ENCODE measurements at regions not wholly inside any gene's neighbourhood (a gene's known extent, or its start where the extent isn't known, plus 50 kb on each side); places are given as distances from the start of the nearest gene placed in this dataset.
"Not testable (repeated sequence)": the region's sequence is repeated elsewhere in the genome, so short reads cannot be mapped to it uniquely, and the experiment has no call there.

DNA sequence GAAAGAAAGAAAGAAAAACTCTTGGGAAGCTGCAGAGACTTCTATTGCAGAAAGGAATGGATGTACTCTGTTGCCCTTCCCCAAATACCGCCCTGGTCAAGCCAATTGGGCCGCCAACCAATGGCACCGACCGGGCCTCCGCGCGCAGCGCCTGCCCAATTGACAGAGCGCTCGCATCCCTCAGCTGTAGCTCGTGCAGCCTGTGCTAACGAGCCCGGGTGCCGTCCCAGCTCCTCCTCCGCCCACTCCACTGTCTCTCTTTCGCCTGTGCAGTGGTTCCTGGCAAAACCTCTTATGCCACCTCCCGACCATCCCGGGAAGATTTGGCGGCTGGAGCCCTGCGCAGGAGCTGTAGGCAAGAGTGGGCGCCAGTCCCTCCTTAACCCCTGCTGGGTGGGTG lies 304.2 kb upstream of the DPP6 start:
- H3K9me3 Mint-ChIP-seq (ENCODE audit: unreplicated experiment); H3K4me1 Mint-ChIP-seq (ENCODE audit: insufficient read depth, unreplicated experiment); H3K27me3 Mint-ChIP-seq (ENCODE audit: insufficient read depth, unreplicated experiment); intact Hi-C loops (cut with micrococcal nuclease); DNase-seq (ENCODE audit: unreplicated experiment); POLR2A ChIA-PET; H3K4me3 Mint-ChIP-seq (ENCODE audit: unreplicated experiment); CTCF ChIA-PET; H3K27ac Mint-ChIP-seq (ENCODE audit: low read depth, unreplicated experiment); H3K36me3 Mint-ChIP-seq (ENCODE audit: insufficient read depth, unreplicated experiment); BruUV-seq (replicated peaks): not testable (repeated sequence)

DNA sequence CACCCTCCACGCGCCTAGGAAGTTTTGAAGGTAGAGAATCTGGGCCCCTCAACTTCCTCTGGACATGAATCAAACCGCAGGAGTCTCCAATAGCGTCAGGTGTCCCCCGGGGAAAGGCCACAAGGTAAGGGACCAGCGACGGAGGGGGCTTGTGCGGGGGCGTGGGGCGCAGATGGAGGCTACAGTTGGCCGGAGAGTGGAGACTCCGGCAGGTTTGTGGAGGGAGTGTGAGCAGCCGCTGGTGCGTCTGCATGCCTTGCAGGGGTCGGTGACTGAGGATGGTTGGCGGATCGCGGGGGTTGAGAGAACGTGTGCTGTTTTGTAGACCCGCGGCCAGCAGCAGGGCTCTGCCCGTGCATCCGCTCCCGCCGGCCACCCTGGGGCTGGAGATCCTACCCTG lies 303.3 kb upstream of the DPP6 start:
- intact Hi-C loops (cut with micrococcal nuclease); H3K9me3 Mint-ChIP-seq (ENCODE audit: unreplicated experiment); H3K27ac Mint-ChIP-seq (ENCODE audit: low read depth, unreplicated experiment); H3K4me1 Mint-ChIP-seq (ENCODE audit: insufficient read depth, unreplicated experiment); CTCF ChIA-PET; BruUV-seq (replicated peaks); DNase-seq (ENCODE audit: unreplicated experiment); POLR2A ChIA-PET; H3K36me3 Mint-ChIP-seq (ENCODE audit: insufficient read depth, unreplicated experiment); H3K4me3 Mint-ChIP-seq (ENCODE audit: unreplicated experiment); H3K27me3 Mint-ChIP-seq (ENCODE audit: insufficient read depth, unreplicated experiment): not testable (repeated sequence)

DNA sequence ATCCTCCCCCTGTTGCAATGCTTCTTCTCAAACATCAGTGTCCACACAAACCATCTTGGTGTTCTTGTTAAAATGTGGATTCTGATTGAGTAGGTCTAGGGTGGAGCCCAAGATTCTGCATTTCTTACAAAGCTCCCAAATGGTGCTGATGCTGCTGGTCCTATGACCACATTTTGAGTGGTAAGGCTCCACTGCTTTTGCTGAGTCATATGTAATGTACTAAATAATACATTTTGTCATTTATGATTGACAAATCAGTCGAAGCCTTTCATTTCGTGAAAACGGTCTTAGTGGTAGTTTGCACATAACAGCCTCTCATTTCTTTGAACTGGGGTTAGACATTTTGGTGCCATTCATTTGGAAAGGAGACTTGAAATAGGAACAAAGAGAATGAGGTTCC lies 286.3 kb upstream of the DPP6 start:
- DNase-seq (ENCODE audit: unreplicated experiment); BruUV-seq (replicated peaks); H3K4me3 Mint-ChIP-seq (ENCODE audit: unreplicated experiment); H3K36me3 Mint-ChIP-seq (ENCODE audit: insufficient read depth, unreplicated experiment); POLR2A ChIA-PET; H3K27ac Mint-ChIP-seq (ENCODE audit: low read depth, unreplicated experiment); H3K9me3 Mint-ChIP-seq (ENCODE audit: unreplicated experiment); H3K4me1 Mint-ChIP-seq (ENCODE audit: insufficient read depth, unreplicated experiment); intact Hi-C loops (cut with micrococcal nuclease); H3K27me3 Mint-ChIP-seq (ENCODE audit: insufficient read depth, unreplicated experiment): not testable (repeated sequence)
- CTCF ChIA-PET = interaction anchor here (0.6 kb wide), 1 partner anchor 129 kb away, joined by 3 read pairs; no protein-coding TSS in a partner anchor

GRCh38 chr7:153766926-153767325 lies 285.3 kb upstream of the DPP6 start:
- H3K4me1 Mint-ChIP-seq (ENCODE audit: insufficient read depth, unreplicated experiment); H3K36me3 Mint-ChIP-seq (ENCODE audit: insufficient read depth, unreplicated experiment); H3K27me3 Mint-ChIP-seq (ENCODE audit: insufficient read depth, unreplicated experiment); CTCF ChIA-PET; intact Hi-C loops (cut with micrococcal nuclease); H3K27ac Mint-ChIP-seq (ENCODE audit: low read depth, unreplicated experiment); POLR2A ChIA-PET; BruUV-seq (replicated peaks); H3K4me3 Mint-ChIP-seq (ENCODE audit: unreplicated experiment); DNase-seq (ENCODE audit: unreplicated experiment); H3K9me3 Mint-ChIP-seq (ENCODE audit: unreplicated experiment): not testable (repeated sequence)

GRCh38 chr7:153772966-153773365 lies 279.2 kb upstream of the DPP6 start:
- H3K4me1 Mint-ChIP-seq (ENCODE audit: insufficient read depth, unreplicated experiment) = no peaks in the 10 kb centered on the region
- no peaks in the 10 kb centered on the region for H3K9me3 Mint-ChIP-seq (ENCODE audit: unreplicated experiment)
- no TSS peak for BruUV-seq (replicated peaks)
- ChIA-PET CTCF (no interaction called here), POLR2A (no interaction called here)
- H3K27me3 Mint-ChIP-seq (ENCODE audit: insufficient read depth, unreplicated experiment) = no peaks in the 10 kb centered on the region
- TF ChIP-seq CTCF (IDR thresholded peaks at IDR 0.05; ENCODE audit: unreplicated experiment) = no peak
- no peak overlapping the region for H3K4me3 Mint-ChIP-seq (ENCODE audit: unreplicated experiment)
- no peak overlapping the region for H3K27ac Mint-ChIP-seq (ENCODE audit: low read depth, unreplicated experiment)
- intact Hi-C loops (cut with micrococcal nuclease) = no loop called here
- no peaks in the 10 kb centered on the region for H3K36me3 Mint-ChIP-seq (ENCODE audit: insufficient read depth, unreplicated experiment)
- no peak for DNase-seq (ENCODE audit: unreplicated experiment)

DNA sequence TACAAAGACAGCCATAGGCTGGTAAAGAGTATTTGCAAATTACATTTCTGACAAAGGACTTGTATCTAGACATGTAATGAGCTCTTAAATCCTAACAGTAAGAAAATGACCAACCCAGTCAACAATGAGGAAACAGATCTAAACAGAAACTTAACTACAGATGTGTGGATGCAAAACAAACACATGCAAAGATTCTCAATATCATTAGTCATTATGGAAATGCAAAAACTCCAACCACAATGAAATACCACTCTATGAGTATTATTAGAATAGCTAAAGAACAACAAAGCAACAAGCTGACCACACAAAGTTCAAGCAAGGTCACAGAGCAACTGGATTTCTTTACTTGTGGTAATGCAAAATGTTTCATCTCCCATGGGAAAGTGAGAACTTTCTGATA lies 275.3 kb upstream of the DPP6 start:
- H3K9me3 Mint-ChIP-seq (ENCODE audit: unreplicated experiment); POLR2A ChIA-PET; intact Hi-C loops (cut with micrococcal nuclease); CTCF ChIA-PET; H3K27me3 Mint-ChIP-seq (ENCODE audit: insufficient read depth, unreplicated experiment); H3K4me1 Mint-ChIP-seq (ENCODE audit: insufficient read depth, unreplicated experiment); H3K4me3 Mint-ChIP-seq (ENCODE audit: unreplicated experiment); H3K36me3 Mint-ChIP-seq (ENCODE audit: insufficient read depth, unreplicated experiment); H3K27ac Mint-ChIP-seq (ENCODE audit: low read depth, unreplicated experiment); DNase-seq (ENCODE audit: unreplicated experiment); BruUV-seq (replicated peaks): not testable (repeated sequence)

GRCh38 chr7:153797363-153797762 lies 254.8 kb upstream of the DPP6 start:
- BruUV-seq (replicated peaks); intact Hi-C loops (cut with micrococcal nuclease); H3K36me3 Mint-ChIP-seq (ENCODE audit: insufficient read depth, unreplicated experiment); POLR2A ChIA-PET; H3K27me3 Mint-ChIP-seq (ENCODE audit: insufficient read depth, unreplicated experiment); H3K27ac Mint-ChIP-seq (ENCODE audit: low read depth, unreplicated experiment); H3K4me3 Mint-ChIP-seq (ENCODE audit: unreplicated experiment); CTCF ChIA-PET; H3K9me3 Mint-ChIP-seq (ENCODE audit: unreplicated experiment); DNase-seq (ENCODE audit: unreplicated experiment); H3K4me1 Mint-ChIP-seq (ENCODE audit: insufficient read depth, unreplicated experiment): not testable (repeated sequence)
